GM19372 (cell line): ENCODE measurements at regions not wholly inside any gene's neighbourhood (a gene's known extent, or its start where the extent isn't known, plus 50 kb on each side); places are given as distances from the start of the nearest gene placed in this dataset.

ENCODE experiments used
- ATAC-seq: cut with Tn5 transposase; IDR thresholded peaks from one replicate; pipeline ENCODE4 v1.9.1; 2021; ENCODE audit warnings: mild to moderate bottlenecking, low read depth, moderate library complexity; ENCODE audit not compliant: unreplicated experiment

DNA sequence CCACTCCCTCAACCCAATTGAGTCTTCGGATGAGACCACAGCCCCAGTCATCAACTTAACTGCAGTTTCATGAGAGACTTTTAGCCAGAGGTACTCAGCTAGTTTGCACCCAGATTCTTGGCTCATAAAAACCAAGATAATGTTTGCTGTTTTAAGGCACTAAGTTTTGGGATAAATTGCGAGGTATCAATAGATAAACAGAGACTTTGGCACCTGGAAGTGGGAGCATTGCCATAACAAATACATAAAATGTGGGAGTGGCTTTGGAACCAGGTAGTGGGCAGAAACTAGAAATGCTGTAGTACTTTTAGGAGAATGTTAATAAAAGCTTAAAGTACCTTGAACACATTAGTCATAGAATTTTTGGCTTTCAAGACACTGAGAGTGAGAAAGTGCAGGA lies 439.8 kb downstream of the SH3GL2 start:
- ATAC-seq, result no peak

DNA sequence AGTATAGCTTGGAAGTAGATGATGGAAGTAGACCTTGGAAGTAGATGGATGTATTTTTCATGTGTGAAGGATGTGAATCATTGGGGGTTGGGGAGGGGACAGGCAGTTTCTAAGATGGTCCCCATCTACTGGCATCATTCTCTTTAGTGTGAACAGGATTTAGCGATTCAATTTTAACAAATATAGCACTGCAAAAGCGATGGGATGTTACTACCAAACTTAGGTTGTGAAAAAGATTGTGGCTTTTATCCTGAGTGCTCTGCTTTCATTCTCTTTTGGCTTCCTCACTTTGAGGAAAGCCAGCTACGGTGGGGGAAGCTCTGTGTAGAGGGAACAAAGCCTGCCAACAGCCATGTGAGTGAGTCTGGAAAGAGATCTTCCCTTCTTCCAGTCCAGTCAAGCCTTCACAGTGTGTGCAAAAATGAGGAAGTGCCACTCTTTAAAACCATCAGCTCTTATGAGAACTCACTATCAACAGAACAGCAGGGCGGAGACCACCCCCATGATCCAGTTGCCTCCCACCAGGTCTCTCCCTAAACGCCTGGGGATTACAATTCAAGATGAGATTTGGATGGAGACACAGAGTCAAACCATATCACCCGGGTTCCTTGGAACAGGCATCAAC lies 441.4 kb downstream of the SH3GL2 start:
- ATAC-seq, result no peak

- ATAC-seq, result no peak
Observed at GRCh38 chr9:18022642-18023041, 443.8 kb downstream of the SH3GL2 start.

DNA sequence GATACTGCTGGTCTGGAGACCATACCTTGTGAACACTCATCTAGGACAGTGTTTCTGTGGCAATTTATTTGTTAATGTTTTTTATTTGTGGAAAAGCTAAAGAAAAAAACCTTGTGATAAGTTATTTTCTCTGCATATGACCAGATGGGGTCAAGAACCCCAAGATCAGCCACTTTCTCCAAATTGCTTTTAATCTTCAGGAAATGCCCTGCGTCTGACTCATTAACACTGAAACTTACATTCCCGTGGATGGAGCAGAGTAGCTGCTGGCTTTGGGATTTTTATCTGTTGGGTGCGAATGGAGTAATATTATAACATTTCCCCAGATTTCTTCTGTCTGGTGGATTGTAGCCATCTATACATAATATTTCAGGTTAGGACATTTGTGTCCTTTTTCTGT lies 444.5 kb downstream of the SH3GL2 start:
- ATAC-seq, result no peak

GRCh38 chr9:18032636-18033035 lies 441.3 kb upstream of the ADAMTSL1 start:
- ATAC-seq, result no peak

- ATAC-seq, result no peak
Observed at GRCh38 chr9:18036422-18037187, 437.3 kb upstream of the ADAMTSL1 start.

GRCh38 chr9:18037981-18038380 lies 436.0 kb upstream of the ADAMTSL1 start:
- ATAC-seq, result no peak

- ATAC-seq, result no peak
Observed at GRCh38 chr9:18040327-18040726, 433.6 kb upstream of the ADAMTSL1 start.

- no peak for ATAC-seq
Observed at GRCh38 chr9:18043978-18044377, 430.0 kb upstream of the ADAMTSL1 start.

DNA sequence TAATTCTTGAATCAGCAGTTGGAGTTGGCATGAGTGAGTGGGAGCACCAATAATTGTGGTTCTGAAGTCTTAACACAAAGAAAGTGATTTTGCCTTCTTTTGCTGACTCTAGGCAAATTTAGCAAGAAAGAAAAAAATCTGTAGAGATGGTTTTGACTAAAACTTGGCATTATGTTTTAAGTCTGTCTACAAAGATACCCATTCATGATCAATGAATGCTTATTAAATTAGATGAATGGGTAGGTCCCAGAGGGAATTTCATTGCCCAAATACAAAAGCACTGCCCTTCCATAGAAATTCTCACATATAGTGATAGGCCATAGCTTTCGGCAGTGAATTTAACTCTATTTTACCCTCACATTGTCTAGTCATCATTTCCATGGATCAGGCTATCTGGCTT lies 428.6 kb upstream of the ADAMTSL1 start:
- no peak for ATAC-seq

- no peak for ATAC-seq
Observed at GRCh38 chr9:18046068-18046467, 427.9 kb upstream of the ADAMTSL1 start.

GRCh38 chr9:18051638-18052037 lies 422.3 kb upstream of the ADAMTSL1 start:
- no peak for ATAC-seq

GRCh38 chr9:18052060-18052459 lies 421.9 kb upstream of the ADAMTSL1 start:
- ATAC-seq, result no peak

GRCh38 chr9:18056269-18056992 lies 417.5 kb upstream of the ADAMTSL1 start:
- no peak for ATAC-seq

DNA sequence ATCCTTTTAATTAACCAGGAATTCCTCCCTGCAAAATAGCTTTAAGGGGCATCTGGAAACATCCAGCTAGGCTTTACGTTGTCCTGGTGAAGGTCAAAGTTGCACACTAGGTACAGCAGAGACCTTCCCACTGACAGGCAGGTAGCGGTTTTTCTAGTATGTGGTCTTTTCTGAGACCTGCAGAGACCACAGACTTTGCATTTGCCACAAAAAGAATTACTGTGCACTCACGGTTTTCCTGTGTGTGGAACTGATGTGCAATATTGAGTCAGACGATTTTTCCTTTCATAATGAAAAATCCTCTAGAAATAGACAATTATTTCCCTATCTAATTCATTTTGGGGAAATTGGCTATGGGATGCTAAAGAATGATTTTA lies 417.0 kb upstream of the ADAMTSL1 start:
- peak; percentile 90 for ATAC-seq

GRCh38 chr9:18058564-18059442 lies 415.1 kb upstream of the ADAMTSL1 start:
- no peak for ATAC-seq

DNA sequence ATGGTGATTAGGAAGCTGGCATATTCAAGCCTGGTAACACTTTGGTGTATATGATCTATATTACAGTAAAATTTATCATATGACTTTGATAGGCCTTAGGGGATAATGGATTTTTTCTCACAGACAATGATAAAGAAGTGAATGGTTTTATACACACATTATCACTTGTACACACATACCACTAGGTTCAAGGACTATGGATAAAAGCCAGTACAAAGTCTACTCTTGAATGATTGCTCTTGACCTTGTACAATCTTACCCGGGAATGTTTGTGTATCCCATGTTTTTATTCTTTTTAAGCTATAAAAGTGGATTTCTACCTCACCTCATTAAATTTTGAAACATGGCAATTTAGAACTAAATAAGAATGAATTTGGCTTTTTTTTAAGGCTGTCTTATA lies 414.5 kb upstream of the ADAMTSL1 start:
- ATAC-seq, result no peak

DNA sequence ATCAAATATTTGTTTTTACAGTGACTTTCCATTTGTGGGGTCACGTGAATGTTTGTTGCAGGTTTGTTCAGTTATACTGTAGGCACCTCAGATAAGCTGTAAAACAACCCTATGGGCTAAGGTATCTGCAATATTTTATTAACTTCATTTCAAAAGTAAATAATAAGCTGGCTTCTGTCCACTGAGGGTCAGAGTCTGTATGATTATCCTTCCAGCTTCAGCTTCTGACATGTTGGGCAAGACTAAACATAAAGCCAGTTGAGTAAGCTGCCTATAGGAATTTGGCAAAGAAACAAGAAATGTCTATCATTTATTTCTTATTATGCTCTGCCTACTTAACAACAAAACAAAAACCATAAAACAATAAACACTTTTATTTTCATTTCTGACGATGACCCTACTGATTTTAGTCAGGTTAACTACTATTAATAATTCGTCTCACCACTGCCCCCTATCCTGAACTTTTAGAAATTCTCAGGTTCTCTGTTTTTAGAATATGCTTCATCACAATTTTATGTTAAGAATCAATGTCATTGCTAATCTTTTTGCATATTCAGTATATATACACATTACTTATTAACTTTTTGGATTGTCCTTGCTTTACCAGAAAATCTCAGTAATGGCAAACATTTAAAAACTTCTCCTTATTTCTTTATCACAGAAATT lies 413.6 kb upstream of the ADAMTSL1 start:
- ATAC-seq, result no peak

- no peak for ATAC-seq
Observed at GRCh38 chr9:18061332-18061731, 412.6 kb upstream of the ADAMTSL1 start.

DNA sequence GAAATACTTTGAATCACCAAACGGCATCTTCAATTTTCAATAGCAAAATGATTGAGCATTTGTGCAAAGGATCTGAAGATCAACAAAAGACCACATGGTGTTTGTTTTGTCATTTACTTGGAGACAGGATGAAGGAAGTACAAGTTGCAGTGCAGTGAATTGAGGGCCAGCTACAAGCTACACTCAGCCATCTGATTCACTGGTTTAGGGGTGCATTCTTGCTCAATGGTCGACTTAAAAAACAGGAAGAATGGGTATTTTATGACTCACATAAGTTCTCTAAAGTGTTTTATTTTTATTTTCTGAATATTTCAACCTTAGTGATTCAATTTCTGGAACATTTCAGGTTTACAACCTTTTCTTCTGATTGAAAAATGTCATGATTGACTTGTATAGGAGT lies 412.1 kb upstream of the ADAMTSL1 start:
- ATAC-seq, result no peak
